ENCODE measurements at regions not wholly inside any gene's neighbourhood (a gene's known extent, or its start where the extent isn't known, plus 50 kb on each side); places are given as distances from the start of the nearest gene placed in this dataset.

DNA sequence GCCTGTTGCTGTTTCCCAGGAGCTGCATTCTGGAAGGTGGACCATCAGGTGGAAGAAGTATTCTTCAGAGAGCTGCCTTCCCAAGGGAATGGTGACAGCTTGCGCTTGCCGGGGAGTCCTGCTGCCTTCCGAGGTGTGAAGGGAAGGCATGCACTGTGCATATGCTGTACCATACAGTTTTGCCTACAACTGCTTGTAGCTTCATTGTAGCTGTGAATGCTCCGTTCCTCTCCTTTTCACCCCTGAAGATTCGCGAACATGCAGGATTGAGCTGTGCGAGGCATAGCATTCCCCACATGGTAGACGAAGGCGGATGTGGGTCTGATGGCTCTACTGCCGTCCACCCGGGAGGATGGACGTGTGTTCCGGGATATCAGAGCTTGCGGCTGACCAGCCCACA lies 243.2 kb upstream of the TSHZ3 start:
- H3K27me3 Mint-ChIP-seq (ENCODE audit: unreplicated experiment): no peaks in the 10 kb centered on the region
- H3K4me1 Mint-ChIP-seq (ENCODE audit: unreplicated experiment): no peaks in the 10 kb centered on the region
- DNase-seq (ENCODE audit: low spot score): no peak
- no peaks in the 10 kb centered on the region for H3K9me3 Mint-ChIP-seq (ENCODE audit: unreplicated experiment)
- no peak overlapping the region for H3K4me3 Mint-ChIP-seq (ENCODE audit: unreplicated experiment)
- H3K27ac Mint-ChIP-seq (ENCODE audit: unreplicated experiment): no peak overlapping the region
- no peaks in the 10 kb centered on the region for H3K36me3 Mint-ChIP-seq (ENCODE audit: low read depth, unreplicated experiment)
- TF ChIP-seq, protein P1, sequence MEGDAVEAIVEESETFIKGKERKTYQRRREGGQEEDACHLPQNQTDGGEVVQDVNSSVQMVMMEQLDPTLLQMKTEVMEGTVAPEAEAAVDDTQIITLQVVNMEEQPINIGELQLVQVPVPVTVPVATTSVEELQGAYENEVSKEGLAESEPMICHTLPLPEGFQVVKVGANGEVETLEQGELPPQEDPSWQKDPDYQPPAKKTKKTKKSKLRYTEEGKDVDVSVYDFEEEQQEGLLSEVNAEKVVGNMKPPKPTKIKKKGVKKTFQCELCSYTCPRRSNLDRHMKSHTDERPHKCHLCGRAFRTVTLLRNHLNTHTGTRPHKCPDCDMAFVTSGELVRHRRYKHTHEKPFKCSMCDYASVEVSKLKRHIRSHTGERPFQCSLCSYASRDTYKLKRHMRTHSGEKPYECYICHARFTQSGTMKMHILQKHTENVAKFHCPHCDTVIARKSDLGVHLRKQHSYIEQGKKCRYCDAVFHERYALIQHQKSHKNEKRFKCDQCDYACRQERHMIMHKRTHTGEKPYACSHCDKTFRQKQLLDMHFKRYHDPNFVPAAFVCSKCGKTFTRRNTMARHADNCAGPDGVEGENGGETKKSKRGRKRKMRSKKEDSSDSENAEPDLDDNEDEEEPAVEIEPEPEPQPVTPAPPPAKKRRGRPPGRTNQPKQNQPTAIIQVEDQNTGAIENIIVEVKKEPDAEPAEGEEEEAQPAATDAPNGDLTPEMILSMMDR (IDR thresholded peaks at IDR 0.05; ENCODE audit: unreplicated experiment): no peak

DNA sequence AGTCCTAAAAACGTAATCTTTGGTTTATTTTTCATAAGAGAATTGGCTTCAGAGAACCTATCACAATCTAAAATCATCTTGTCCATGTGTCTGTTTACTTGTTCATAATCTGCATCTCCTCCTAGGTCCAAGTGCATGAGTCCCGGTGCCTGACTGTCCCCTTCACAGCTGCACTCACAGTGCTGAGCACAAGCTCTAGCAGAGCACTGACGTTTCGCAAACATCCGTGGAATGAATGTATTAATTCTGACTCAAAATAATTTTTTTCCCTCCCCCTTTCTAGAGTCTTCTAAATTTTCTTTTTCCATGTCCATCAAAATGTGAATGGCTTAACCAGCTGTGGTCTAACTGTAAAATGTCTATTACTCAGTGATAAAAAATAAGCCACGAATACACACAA lies 245.5 kb upstream of the TSHZ3 start:
- H3K4me3 Mint-ChIP-seq (ENCODE audit: unreplicated experiment): no peak overlapping the region
- DNase-seq (ENCODE audit: low spot score): no peak

DNA sequence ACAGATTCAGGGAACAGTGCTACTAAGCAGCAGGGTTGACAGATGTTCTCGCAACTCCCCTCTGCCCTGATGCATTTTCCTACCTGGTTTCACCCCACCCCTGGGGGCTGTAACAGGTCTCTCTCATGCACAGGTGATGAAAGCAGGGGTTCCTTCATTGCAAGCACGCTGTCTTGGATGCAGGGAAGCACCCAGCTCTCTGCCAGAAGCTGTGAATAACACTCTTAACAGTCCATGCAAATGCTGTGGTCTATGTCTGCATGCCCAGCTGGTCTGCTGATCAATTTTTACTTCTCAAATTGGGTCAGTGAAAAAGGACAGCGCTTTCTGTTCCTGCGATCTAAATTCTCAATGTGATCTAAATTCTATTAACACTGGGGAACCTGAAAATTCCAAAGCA lies 246.3 kb upstream of the TSHZ3 start:
- H3K36me3 Mint-ChIP-seq (ENCODE audit: low read depth, unreplicated experiment): no peaks in the 10 kb centered on the region
- H3K9me3 Mint-ChIP-seq (ENCODE audit: unreplicated experiment): no peaks in the 10 kb centered on the region
- DNase-seq (ENCODE audit: low spot score): no peak
- no peak overlapping the region for H3K4me3 Mint-ChIP-seq (ENCODE audit: unreplicated experiment)
- no peak overlapping the region for H3K27ac Mint-ChIP-seq (ENCODE audit: unreplicated experiment)
- no peaks in the 10 kb centered on the region for H3K4me1 Mint-ChIP-seq (ENCODE audit: unreplicated experiment)
- TF ChIP-seq, protein P1 (IDR thresholded peaks at IDR 0.05; ENCODE audit: unreplicated experiment): no peak
- no peaks in the 10 kb centered on the region for H3K27me3 Mint-ChIP-seq (ENCODE audit: unreplicated experiment)

More for the DNA sequence above, 245.5 kb upstream of the TSHZ3 start:
- Mint-ChIP-seq H3K4me1 (ENCODE audit: unreplicated experiment) (no peaks in the 10 kb centered on the region), H3K27ac (ENCODE audit: unreplicated experiment) (no peak overlapping the region), H3K9me3 (ENCODE audit: unreplicated experiment) (no peaks in the 10 kb centered on the region), H3K27me3 (ENCODE audit: unreplicated experiment) (no peaks in the 10 kb centered on the region), H3K36me3 (ENCODE audit: low read depth, unreplicated experiment) (no peaks in the 10 kb centered on the region)
- TF ChIP-seq, protein P1 (IDR thresholded peaks at IDR 0.05; ENCODE audit: unreplicated experiment): no peak

DNA sequence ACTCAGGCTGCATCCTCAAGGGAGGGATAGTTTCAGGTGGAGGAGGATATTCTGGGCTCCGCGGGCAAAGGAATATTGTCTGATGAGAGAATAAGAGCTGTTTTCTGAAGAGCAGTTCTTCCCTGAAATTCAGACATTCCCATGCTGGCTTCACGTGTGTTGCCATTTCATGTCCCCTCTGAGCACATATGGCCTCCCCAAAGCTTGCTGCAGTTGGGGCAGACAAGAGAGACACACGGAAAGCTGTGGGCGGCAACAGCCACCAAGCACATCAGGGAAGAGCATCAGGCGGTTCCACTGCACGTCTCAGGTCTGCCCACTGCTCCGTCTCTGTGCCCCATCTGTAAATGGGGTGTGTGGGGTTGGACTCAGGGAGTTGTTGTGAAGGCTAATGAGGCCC lies 247.5 kb upstream of the TSHZ3 start:
- no peak for DNase-seq (ENCODE audit: low spot score)
- H3K27ac Mint-ChIP-seq (ENCODE audit: unreplicated experiment): no peak overlapping the region
- TF ChIP-seq, protein P1 (IDR thresholded peaks at IDR 0.05; ENCODE audit: unreplicated experiment): no peak

DNA sequence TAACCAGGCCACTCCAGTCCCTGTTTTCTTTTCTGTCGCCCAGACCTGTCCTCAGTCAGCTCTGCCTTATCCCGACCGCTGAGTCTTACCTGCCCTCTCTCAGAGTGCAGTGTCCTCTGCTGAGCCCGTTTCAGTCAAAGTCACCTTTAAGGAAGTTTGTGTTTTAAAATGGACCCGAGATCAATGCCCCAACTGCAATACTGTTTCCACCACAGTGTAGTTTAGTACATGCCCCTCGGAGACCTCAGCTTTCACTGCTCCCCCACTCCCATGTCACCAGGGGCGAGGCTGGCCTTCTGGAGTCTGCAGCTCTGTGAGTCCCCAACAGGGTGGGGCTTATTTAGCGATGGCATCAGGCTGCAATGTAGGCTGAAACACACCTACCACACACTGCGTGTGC lies 248.4 kb upstream of the TSHZ3 start:
- TF ChIP-seq, protein P1 (IDR thresholded peaks at IDR 0.05; ENCODE audit: unreplicated experiment): no peak
- Mint-ChIP-seq H3K36me3 (ENCODE audit: low read depth, unreplicated experiment) (no peaks in the 10 kb centered on the region), H3K4me1 (ENCODE audit: unreplicated experiment) (no peaks in the 10 kb centered on the region), H3K9me3 (ENCODE audit: unreplicated experiment) (no peaks in the 10 kb centered on the region), H3K27me3 (ENCODE audit: unreplicated experiment) (peaks cover 2% of the 10 kb centered on the region), H3K4me3 (ENCODE audit: unreplicated experiment) (no peak overlapping the region), H3K27ac (ENCODE audit: unreplicated experiment) (no peak overlapping the region)
- DNase-seq (ENCODE audit: low spot score): no peak

More for the DNA sequence above, 247.5 kb upstream of the TSHZ3 start:
- no peak overlapping the region for H3K4me3 Mint-ChIP-seq (ENCODE audit: unreplicated experiment)
- peaks cover 1% of the 10 kb centered on the region for H3K27me3 Mint-ChIP-seq (ENCODE audit: unreplicated experiment)
- no peaks in the 10 kb centered on the region for H3K4me1 Mint-ChIP-seq (ENCODE audit: unreplicated experiment)
- no peaks in the 10 kb centered on the region for H3K36me3 Mint-ChIP-seq (ENCODE audit: low read depth, unreplicated experiment)
- H3K9me3 Mint-ChIP-seq (ENCODE audit: unreplicated experiment): no peaks in the 10 kb centered on the region

Measured in endothelial cell (in vitro differentiated cells).